GM12875 (cell line): ENCODE measurements at regions not wholly inside any gene's neighbourhood (a gene's known extent, or its start where the extent isn't known, plus 50 kb on each side); places are given as distances from the start of the nearest gene placed in this dataset.
"Not testable (repeated sequence)": the region's sequence is repeated elsewhere in the genome, so short reads cannot be mapped to it uniquely, and the experiment has no call there.

Experiments
- H3K4me3 ChIP-seq: one replicate; pipeline ENCODE4 v1.5.1; 2011; ENCODE audit warnings: low read depth, low read length, control low read depth
- CTCF ChIP-seq: IDR thresholded peaks from 2 replicates; pipeline ENCODE4 v1.5.1; 2011; ENCODE audit warnings: low read depth, mild to moderate bottlenecking, control low read depth, inconsistent platforms, low read length, moderate library complexity, borderline replicate concordance; ENCODE audit not compliant: insufficient read depth

GRCh38 chr7:113267271-113267670 lies 148.9 kb upstream of the SMIM30 start:
- TF ChIP-seq CTCF = no peak
- no peak overlapping the region for H3K4me3 ChIP-seq

GRCh38 chr7:113263749-113264148 lies 145.4 kb upstream of the SMIM30 start:
- no peak overlapping the region for H3K4me3 ChIP-seq
- TF ChIP-seq CTCF = no peak

GRCh38 chr7:113263215-113263742 lies 144.9 kb upstream of the SMIM30 start:
- H3K4me3 ChIP-seq = not testable (repeated sequence)

DNA sequence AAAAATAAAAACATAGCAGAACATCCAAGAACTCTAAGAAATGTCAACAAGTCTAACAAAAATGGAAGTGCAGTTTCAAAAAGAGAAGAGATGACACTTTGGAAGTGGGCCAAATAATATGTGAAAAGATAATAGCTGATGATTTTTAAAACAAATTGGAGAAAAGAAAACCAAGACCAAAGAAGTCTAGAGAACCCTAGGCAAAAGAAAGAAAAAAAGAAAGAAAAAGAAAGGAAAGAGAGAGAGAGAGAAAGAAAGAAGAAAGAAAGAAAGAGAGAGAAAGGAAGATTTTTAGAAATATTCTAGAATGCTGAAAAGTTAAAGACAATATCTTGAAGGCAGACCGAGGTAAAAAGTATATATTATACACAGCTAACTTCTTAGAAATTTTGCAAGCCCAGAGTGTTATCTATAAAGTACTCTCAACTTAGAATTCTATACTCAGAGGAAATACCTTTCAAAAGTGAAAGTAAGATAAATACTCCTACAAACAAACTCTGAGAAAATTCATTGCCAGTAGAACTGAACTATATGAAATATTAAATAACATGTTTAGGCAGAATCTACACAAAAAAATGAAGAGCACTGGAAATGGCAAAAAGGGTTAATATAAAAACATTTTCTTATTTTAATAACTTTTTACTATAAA lies 138.7 kb upstream of the SMIM30 start:
- TF ChIP-seq CTCF = no peak
- H3K4me3 ChIP-seq = no peak overlapping the region

GRCh38 chr7:113247198-113247597 lies 128.8 kb upstream of the SMIM30 start:
- TF ChIP-seq CTCF = no peak

GRCh38 chr7:113246738-113247137 lies 128.4 kb upstream of the SMIM30 start:
- no peak for TF ChIP-seq CTCF
- H3K4me3 ChIP-seq = no peak overlapping the region

More at GRCh38 chr7:113247198-113247597, 128.8 kb upstream of the SMIM30 start:
- H3K4me3 ChIP-seq = no peak overlapping the region

DNA sequence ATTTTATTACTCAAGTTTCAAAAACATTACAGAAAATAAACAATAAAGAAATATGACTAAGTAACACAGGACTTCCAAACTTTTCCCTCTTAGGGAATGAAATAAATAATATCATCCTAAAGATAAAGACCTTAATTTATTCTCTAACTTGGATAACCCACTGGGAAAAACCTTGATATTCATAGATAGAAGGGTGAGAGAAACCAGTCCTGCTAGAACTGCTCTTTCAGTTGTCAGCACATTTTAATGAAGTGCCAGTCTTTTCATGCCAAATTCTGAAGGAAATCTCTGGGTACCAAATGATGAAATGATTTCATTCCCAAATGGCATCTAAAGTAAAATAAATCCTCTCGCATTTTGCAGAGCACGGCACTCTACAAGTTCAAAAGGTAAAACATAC lies 114.5 kb upstream of the SMIM30 start:
- no peak overlapping the region for H3K4me3 ChIP-seq
- TF ChIP-seq CTCF = no peak

DNA sequence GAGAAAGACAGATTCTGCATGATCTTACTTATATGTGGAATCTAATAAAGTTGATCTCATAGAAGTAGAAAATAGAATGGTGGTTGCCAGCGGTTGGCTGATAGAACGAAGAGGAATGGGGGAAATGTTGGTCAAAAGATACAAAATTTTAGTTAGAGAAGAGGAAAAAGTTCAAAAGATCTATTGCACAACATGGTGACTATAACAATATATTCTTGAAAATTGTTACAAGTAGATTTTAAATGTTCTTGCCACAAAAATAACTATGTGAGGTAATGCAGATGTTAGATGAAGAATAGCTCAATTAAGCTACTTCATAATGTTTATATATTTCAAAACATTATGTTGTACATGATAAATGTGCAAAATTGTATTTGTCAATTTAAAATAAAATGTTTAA lies 112.3 kb upstream of the SMIM30 start:
- no peak overlapping the region for H3K4me3 ChIP-seq

More for the DNA sequence above, 112.3 kb upstream of the SMIM30 start:
- TF ChIP-seq CTCF = no peak
